Naive thymus-derived CD4-positive, alpha-beta T cell (primary cell): ENCODE measurements at regions not wholly inside any gene's neighbourhood (a gene's known extent, or its start where the extent isn't known, plus 50 kb on each side); places are given as distances from the start of the nearest gene placed in this dataset.

ENCODE experiments used
- ATAC-seq: fragments of 150-1000 bp; cut with Tn5 transposase; 2 replicates; pipeline ENCODE4 v1.10.0; 2021; ENCODE audit warnings: mild to moderate bottlenecking, moderate library complexity
- CTCF ChIA-PET: fragments of 350-600 bp; sonication (Branson Sonifier 250); formaldehyde crosslinking; loops from one replicate; lab custom pipeline; 2021; ENCODE audit warnings: antibody characterized with exemption; lab: Charles Lee
- POLR2A ChIA-PET: fragments of 350-600 bp; sonication (Branson Sonifier 250); formaldehyde crosslinking; loops from one replicate; lab custom pipeline; 2021; ENCODE audit warnings: antibody characterized with exemption, inconsistent platforms; lab: Charles Lee
- DNase-seq, 9 donors: peaks; one replicate each; pipeline versions ENCODE4 v3.0.0 to v3.0.0-alpha.2; 2020 to 2022; ENCODE audit warnings: mixed read lengths in 1 of 9
- H3K27ac ChIP-seq: one replicate; pipeline ENCODE4 v1.7.0; 2013; ENCODE audit warnings: mild to moderate bottlenecking, low read depth, low read length, moderate library complexity
- H3K27me3 ChIP-seq, 2 donors: one replicate each; pipeline ENCODE4 v1.7.0; 2013; ENCODE audit warnings: low read length in 2 of 2, mild to moderate bottlenecking in 2 of 2, moderate library complexity in 2 of 2; ENCODE audit not compliant: control insufficient read depth in 2 of 2, insufficient read depth in 2 of 2
- H3K36me3 ChIP-seq, 3 experiments: 1 replicate in 2 of 3; 2 replicates in 1 of 3; pipeline ENCODE4 v1.7.0; 2013; ENCODE audit warnings: low read length in 3 of 3, mild to moderate bottlenecking in 3 of 3, moderate library complexity in 1 of 3; ENCODE audit not compliant: insufficient read depth in 3 of 3, control insufficient read depth in 2 of 3
- H3K4me1 ChIP-seq, 2 donors: one replicate each; pipeline ENCODE4 v1.7.0; 2013; ENCODE audit warnings: low read length in 2 of 2, mild to moderate bottlenecking in 2 of 2, moderate library complexity in 1 of 2; ENCODE audit not compliant: control insufficient read depth in 2 of 2, insufficient read depth in 2 of 2
- H3K4me3 ChIP-seq: 2 replicates; pipeline ENCODE4 v1.7.0; 2013; ENCODE audit warnings: mild to moderate bottlenecking, low read length
- H3K9me3 ChIP-seq, 3 experiments: 1 replicate in 2 of 3; 2 replicates in 1 of 3; pipeline ENCODE4 v1.7.0; 2013; ENCODE audit warnings: low read length in 3 of 3; ENCODE audit not compliant: control insufficient read depth in 2 of 3
- H3K27ac Mint-ChIP-seq, 9 donors: one replicate each; pipeline ENCODE4 v1.8.0; 2020 to 2022; ENCODE audit warnings: mixed read lengths in 9 of 9, mild to moderate bottlenecking in 8 of 9, moderate library complexity in 5 of 9, inconsistent platforms in 2 of 9
- H3K27me3 Mint-ChIP-seq, 5 donors: one replicate each; pipeline ENCODE4 v1.8.0; 2021 to 2022; ENCODE audit warnings: mixed read lengths in 5 of 5, mild to moderate bottlenecking in 1 of 5
- H3K36me3 Mint-ChIP-seq, 5 donors: one replicate each; pipeline ENCODE4 v1.8.0; 2020 to 2022; ENCODE audit warnings: mixed read lengths in 5 of 5, mild to moderate bottlenecking in 3 of 5, inconsistent platforms in 1 of 5
- H3K4me1 Mint-ChIP-seq, 7 donors: one replicate each; pipeline ENCODE4 v1.8.0; 2020 to 2022; ENCODE audit warnings: mixed read lengths in 7 of 7, mild to moderate bottlenecking in 3 of 7, inconsistent platforms in 1 of 7
- H3K4me3 Mint-ChIP-seq, 10 donors: one replicate each; pipeline ENCODE4 v1.8.0; 2020 to 2022; ENCODE audit warnings: mild to moderate bottlenecking in 10 of 10, mixed read lengths in 10 of 10, moderate library complexity in 6 of 10, inconsistent platforms in 2 of 10
- H3K9me3 Mint-ChIP-seq, 11 donors: one replicate each; pipeline ENCODE4 v1.8.0; 2020 to 2022; ENCODE audit warnings: mixed read lengths in 11 of 11, mild to moderate bottlenecking in 4 of 11, inconsistent platforms in 1 of 11, moderate library complexity in 1 of 11
- intact Hi-C, 2 donors: fragments of 100-400 bp; cut with micrococcal nuclease; formaldehyde crosslinking; loops; one replicate each; pipeline ENCODE4 v1.15.1; 2023

DNA sequence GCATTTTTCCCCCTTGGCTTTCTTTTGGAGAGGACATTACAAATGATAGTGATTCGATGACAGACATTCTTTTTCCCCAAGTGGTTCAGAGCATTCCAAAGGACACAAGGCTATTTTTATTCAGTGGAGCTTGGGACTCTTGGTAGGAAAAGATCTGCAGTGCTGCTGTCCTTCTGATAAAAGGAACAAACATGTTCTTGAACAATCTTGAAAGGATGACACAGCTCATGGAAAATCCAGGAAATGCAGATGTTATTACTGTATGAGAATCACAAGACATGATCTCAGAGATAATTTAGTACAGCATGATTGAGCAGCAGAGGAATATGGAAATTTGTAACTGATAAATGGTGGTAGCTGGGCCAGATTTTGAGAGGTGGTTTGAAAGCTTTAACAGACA lies 96.2 kb upstream of the RFC3 start:
- Mint-ChIP-seq H3K4me3 (no peak overlapping the region), H3K27ac (peak overlapping the region in 3 of 9 donors; percentile 61 to 74 (median 61)), H3K9me3 (peaks cover 0 to 3% (median 0%) of the 10 kb centered on the region in 11 donors), H3K27me3 (no peaks in the 10 kb centered on the region), H3K4me1 (peaks cover 2 to 25% (median 20%) of the 10 kb centered on the region in 7 donors), H3K36me3 (peaks cover 0 to 5% (median 0%) of the 10 kb centered on the region in 5 donors)
- Histone ChIP-seq H3K27me3 (no peaks in the 10 kb centered on the region), H3K4me1 (peaks cover 0 to 14% of the 10 kb centered on the region in 2 donors), H3K9me3 (no peaks in the 10 kb centered on the region), H3K4me3 (no peak overlapping the region), H3K27ac (no peak overlapping the region), H3K36me3 (no peaks in the 10 kb centered on the region)
- CTCF ChIA-PET: interaction anchor here (0.9 to 1.6 kb wide), 2 partner anchors 491 to 492 kb away, joined by 4 to 6 read pairs; no protein-coding TSS in a partner anchor
- DNase-seq: no peak
- ATAC-seq: no peak
- POLR2A ChIA-PET: no interaction called here
- intact Hi-C loops: loop anchor here (2.0 to 10.0 kb wide), 9 partner anchors 96 to 1443 kb away; partner anchors contain the start of genes RFC3 (in 2 of the 2) and KL (in 1 of the 2)

GRCh38 chr13:33722216-33722915 lies 95.6 kb upstream of the RFC3 start:
- ATAC-seq: no peak
- no peak overlapping the region for H3K27ac ChIP-seq
- Mint-ChIP-seq H3K27me3 (no peaks in the 10 kb centered on the region), H3K4me1 (peaks cover 2 to 28% (median 20%) of the 10 kb centered on the region in 7 donors), H3K36me3 (peaks cover 0 to 5% (median 0%) of the 10 kb centered on the region in 5 donors), H3K9me3 (peaks cover 0 to 3% (median 0%) of the 10 kb centered on the region in 11 donors), H3K4me3 (peak overlapping the region in 6 of 10 donors; percentile 3 to 45 (median 23)), H3K27ac (peak overlapping the region in 6 of 9 donors; percentile 1 to 74 (median 53))
- H3K36me3 ChIP-seq: no peaks in the 10 kb centered on the region
- ChIA-PET POLR2A (no interaction called here), CTCF (interaction anchor here (0.6 to 3.4 kb wide), 4 partner anchors 492 to 1455 kb away, joined by 3 to 31 read pairs (median 5); no protein-coding TSS in a partner anchor)
- H3K9me3 ChIP-seq: no peaks in the 10 kb centered on the region
- H3K4me3 ChIP-seq: no peak overlapping the region
- intact Hi-C loops: loop anchor here (2.0 to 10.0 kb wide), 9 partner anchors 95 to 1442 kb away; partner anchors contain the start of genes RFC3 (in 2 of the 2) and KL (in 1 of the 2)
- no peaks in the 10 kb centered on the region for H3K27me3 ChIP-seq
- H3K4me1 ChIP-seq: peaks cover 0 to 14% of the 10 kb centered on the region in 2 donors
- no peak for DNase-seq

DNA sequence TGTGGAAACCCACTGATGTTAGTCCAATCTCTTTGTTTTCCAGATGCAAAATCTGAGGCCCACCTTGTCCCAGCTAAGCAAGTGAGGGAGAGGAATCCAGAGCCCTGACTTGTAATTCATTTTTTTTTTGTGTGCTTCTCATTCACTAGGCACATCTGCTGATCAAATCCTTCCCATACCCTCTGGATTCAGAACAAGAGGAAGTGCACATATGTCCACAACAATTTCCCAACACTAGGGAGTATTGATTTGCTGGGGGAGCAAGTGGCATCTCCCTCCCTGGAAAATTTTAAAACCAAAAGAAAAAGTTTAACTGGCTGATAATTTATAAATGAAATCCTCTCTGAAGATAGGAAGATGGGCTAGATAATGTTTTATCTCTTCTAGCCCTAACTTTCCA lies 94.6 kb upstream of the RFC3 start:
- H3K9me3 Mint-ChIP-seq: peaks cover 0 to 3% (median 0%) of the 10 kb centered on the region in 11 donors
- POLR2A ChIA-PET: no interaction called here
- H3K4me1 ChIP-seq: peaks cover 0 to 14% of the 10 kb centered on the region in 2 donors
- intact Hi-C loops: loop anchor here (1.0 to 10.0 kb wide), 14 partner anchors 44 to 1441 kb away; partner anchors contain the start of genes RFC3 (in 2 of the 2), KL (in 1 of the 2), N4BP2L2 (in 1 of the 2) and PDS5B (in 1 of the 2)
- no peak for ATAC-seq
- CTCF ChIA-PET: interaction anchor here (0.7 to 3.4 kb wide), 3 partner anchors 11 to 1811 kb away, joined by 3 to 31 read pairs (median 4); no protein-coding TSS in a partner anchor
- no peaks in the 10 kb centered on the region for H3K36me3 ChIP-seq
- no peak overlapping the region for H3K27ac ChIP-seq
- peaks cover 2 to 28% (median 20%) of the 10 kb centered on the region in 7 donors for H3K4me1 Mint-ChIP-seq
- no peaks in the 10 kb centered on the region for H3K27me3 Mint-ChIP-seq
- peak overlapping the region in 4 of 10 donors; percentile 6 to 65 (median 30) for H3K4me3 Mint-ChIP-seq
- H3K9me3 ChIP-seq: no peaks in the 10 kb centered on the region
- H3K27ac Mint-ChIP-seq: peak overlapping the region in 5 of 9 donors; percentile 6 to 84 (median 61)
- H3K27me3 ChIP-seq: no peaks in the 10 kb centered on the region
- H3K36me3 Mint-ChIP-seq: peaks cover 0 to 5% (median 0%) of the 10 kb centered on the region in 5 donors
- H3K4me3 ChIP-seq: no peak overlapping the region
- no peak for DNase-seq

- H3K9me3 ChIP-seq: no peaks in the 10 kb centered on the region
- peaks cover 0 to 5% (median 0%) of the 10 kb centered on the region in 5 donors for H3K36me3 Mint-ChIP-seq
- POLR2A ChIA-PET: interaction anchor here (1.3 kb wide), 1 partner anchor 181 kb away, joined by 3 read pairs; no protein-coding TSS in a partner anchor
- H3K27ac Mint-ChIP-seq: peak overlapping the region in 4 of 9 donors; percentile 6 to 84 (median 27)
- H3K36me3 ChIP-seq: no peaks in the 10 kb centered on the region
- H3K4me1 ChIP-seq: peaks cover 0 to 14% of the 10 kb centered on the region in 2 donors
- no peaks in the 10 kb centered on the region for H3K27me3 ChIP-seq
- H3K4me3 ChIP-seq: no peak overlapping the region
- peaks cover 2 to 33% (median 20%) of the 10 kb centered on the region in 7 donors for H3K4me1 Mint-ChIP-seq
- H3K9me3 Mint-ChIP-seq: peaks cover 0 to 3% (median 0%) of the 10 kb centered on the region in 11 donors
- ATAC-seq (peak; percentile 93), DNase-seq (peak in 8 of 9 donors; percentile 37 to 68 (median 58))
- intact Hi-C loops: loop anchor here (1.0 to 10.0 kb wide), 16 partner anchors 45 to 1456 kb away; partner anchors contain the start of genes RFC3 (in 2 of the 2), KL (in 1 of the 2), N4BP2L2 (in 1 of the 2) and PDS5B (in 1 of the 2)
- no peaks in the 10 kb centered on the region for H3K27me3 Mint-ChIP-seq
- no peak overlapping the region for H3K27ac ChIP-seq
- peak overlapping the region in 5 of 10 donors; percentile 5 to 65 (median 26) for H3K4me3 Mint-ChIP-seq
- CTCF ChIA-PET: interaction anchor here (0.7 to 3.4 kb wide), 5 partner anchors 11 to 1811 kb away, joined by 3 to 31 read pairs (median 4); no protein-coding TSS in a partner anchor
Measured at GRCh38 chr13:33723772-33724435, 94.0 kb upstream of the RFC3 start.

DNA sequence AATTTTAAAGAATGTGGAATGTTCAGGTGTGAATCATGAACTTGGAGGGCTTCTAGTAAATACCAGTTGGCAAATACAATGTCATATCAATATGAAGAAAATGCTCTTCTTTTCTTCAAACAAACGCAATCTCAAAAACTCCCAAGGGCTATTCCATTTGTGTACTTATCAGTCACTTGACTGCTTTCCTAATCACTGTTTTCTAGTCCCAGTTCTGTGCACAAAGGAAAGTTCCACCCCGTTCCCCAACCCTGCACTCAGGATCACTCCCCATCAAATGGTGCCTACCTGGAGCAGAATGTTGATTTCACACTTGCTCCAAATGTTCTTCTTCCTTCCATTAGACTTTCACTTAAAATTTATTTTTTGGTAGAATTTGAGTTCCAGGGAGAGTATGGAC lies 92.6 kb upstream of the RFC3 start:
- ATAC-seq (no peak), DNase-seq (no peak)
- H3K9me3 Mint-ChIP-seq: no peaks in the 10 kb centered on the region
- H3K27ac Mint-ChIP-seq: no peak overlapping the region
- Histone ChIP-seq H3K9me3 (no peaks in the 10 kb centered on the region), H3K27ac (no peak overlapping the region), H3K4me1 (peaks cover 0 to 14% of the 10 kb centered on the region in 2 donors), H3K4me3 (no peak overlapping the region), H3K27me3 (no peaks in the 10 kb centered on the region), H3K36me3 (no peaks in the 10 kb centered on the region)
- no peak overlapping the region for H3K4me3 Mint-ChIP-seq
- peaks cover 2 to 33% (median 20%) of the 10 kb centered on the region in 7 donors for H3K4me1 Mint-ChIP-seq
- intact Hi-C loops: loop anchor here in 1 of 2 donors (10.0 kb wide), 1 partner anchor 1439 kb away; no protein-coding TSS in a partner anchor
- ChIA-PET POLR2A (no interaction called here), CTCF (interaction anchor here (1.4 to 3.4 kb wide), 2 partner anchors 496 to 502 kb away, joined by 5 to 31 read pairs; no protein-coding TSS in a partner anchor)
- H3K27me3 Mint-ChIP-seq: no peaks in the 10 kb centered on the region
- H3K36me3 Mint-ChIP-seq: peaks cover 0 to 5% (median 0%) of the 10 kb centered on the region in 5 donors
